KMS-11 (cell line): ENCODE measurements at regions not wholly inside any gene's neighbourhood (a gene's known extent, or its start where the extent isn't known, plus 50 kb on each side); places are given as distances from the start of the nearest gene placed in this dataset.

Experiments
- H2AFZ ChIP-seq: fragments of 200-600 bp; sonication (generic); 2 replicates; pipeline ENCODE4 v1.6.1; 2016; ENCODE audit warnings: antibody characterized with exemption, mixed run types, low read depth
- H3K27ac ChIP-seq: fragments of 200-600 bp; sonication (generic); 2 replicates; pipeline ENCODE4 v1.6.1; 2016; ENCODE audit warnings: mild to moderate bottlenecking, mixed run types
- H3K27me3 ChIP-seq: fragments of 200-600 bp; sonication (generic); 2 replicates; pipeline ENCODE4 v1.6.1; 2017; ENCODE audit warnings: mild to moderate bottlenecking, low read depth, mixed run types, moderate library complexity; ENCODE audit not compliant: insufficient read depth
- H3K36me3 ChIP-seq: fragments of 200-600 bp; sonication (generic); 2 replicates; pipeline ENCODE4 v1.6.1; 2017; ENCODE audit warnings: mild to moderate bottlenecking, mixed run types; ENCODE audit not compliant: insufficient read depth
- H3K4me1 ChIP-seq: fragments of 200-600 bp; sonication (generic); 2 replicates; pipeline ENCODE4 v1.6.1; 2016; ENCODE audit warnings: mild to moderate bottlenecking, low read depth, mixed run types; ENCODE audit not compliant: poor library complexity, severe bottlenecking
- H3K4me2 ChIP-seq: fragments of 200-600 bp; sonication (generic); 2 replicates; pipeline ENCODE4 v1.7.0; 2016; ENCODE audit warnings: mild to moderate bottlenecking, mixed run types
- H3K4me3 ChIP-seq: fragments of 200-600 bp; sonication (generic); IDR thresholded peaks from 2 replicates; pipeline ENCODE4 v1.6.1; 2017; ENCODE audit warnings: low read depth, low read length, mixed read lengths; ENCODE audit not compliant: insufficient read depth
- H3K79me2 ChIP-seq: fragments of 200-600 bp; sonication (generic); 2 replicates; pipeline ENCODE4 v1.6.1; 2016; ENCODE audit warnings: low read depth, mixed run types; ENCODE audit not compliant: insufficient read depth
- H3K9ac ChIP-seq: fragments of 200-600 bp; sonication (generic); 2 replicates; pipeline ENCODE4 v1.6.1; 2016; ENCODE audit warnings: mild to moderate bottlenecking, mixed run types
- H4K20me1 ChIP-seq: fragments of 200-600 bp; sonication (generic); 2 replicates; pipeline ENCODE4 v1.6.1; 2016; ENCODE audit warnings: mild to moderate bottlenecking, mixed run types; ENCODE audit not compliant: insufficient read depth
- CTCF ChIP-seq: fragments of 200-600 bp; sonication (generic); conservative IDR thresholded peaks from 2 replicates; pipeline ENCODE4 v1.6.1; 2017; ENCODE audit warnings: low read depth, mild to moderate bottlenecking, antibody characterized with exemption, low read length, moderate library complexity, mixed read lengths

- H3K4me1 ChIP-seq = no peaks in the 10 kb centered on the region
- TF ChIP-seq CTCF = no peak
- no peaks in the 10 kb centered on the region for H3K79me2 ChIP-seq
- H3K4me3 ChIP-seq = no peak overlapping the region
- no peak overlapping the region for H2AFZ ChIP-seq
- no peak overlapping the region for H3K9ac ChIP-seq
- H3K27me3 ChIP-seq = no peaks in the 10 kb centered on the region
- H3K27ac ChIP-seq = no peak overlapping the region
- H3K4me2 ChIP-seq = no peak overlapping the region
- H3K36me3 ChIP-seq = no peaks in the 10 kb centered on the region
- H4K20me1 ChIP-seq = no peaks in the 10 kb centered on the region
Observed at GRCh38 chr12:42960087-42960527, 370.6 kb upstream of the PRICKLE1 start.

- no peak overlapping the region for H3K4me2 ChIP-seq
- H3K4me3 ChIP-seq = no peak overlapping the region
- no peaks in the 10 kb centered on the region for H3K36me3 ChIP-seq
- H3K79me2 ChIP-seq = no peaks in the 10 kb centered on the region
- no peak for TF ChIP-seq CTCF
- H3K27ac ChIP-seq = no peak overlapping the region
- no peaks in the 10 kb centered on the region for H3K4me1 ChIP-seq
- H2AFZ ChIP-seq = no peak overlapping the region
- H3K27me3 ChIP-seq = no peaks in the 10 kb centered on the region
- no peak overlapping the region for H3K9ac ChIP-seq
- H4K20me1 ChIP-seq = no peaks in the 10 kb centered on the region
Observed at GRCh38 chr12:42958291-42958674, 368.7 kb upstream of the PRICKLE1 start.

GRCh38 chr12:42957561-42958290 lies 368.2 kb upstream of the PRICKLE1 start:
- Histone ChIP-seq H3K4me3 (no peak overlapping the region), H3K4me1 (no peaks in the 10 kb centered on the region), H3K36me3 (no peaks in the 10 kb centered on the region), H3K79me2 (no peaks in the 10 kb centered on the region), H2AFZ (no peak overlapping the region), H3K4me2 (no peak overlapping the region), H3K27ac (no peak overlapping the region), H3K27me3 (no peaks in the 10 kb centered on the region), H3K9ac (no peak overlapping the region), H4K20me1 (no peaks in the 10 kb centered on the region)
- TF ChIP-seq CTCF = no peak

GRCh38 chr12:42957136-42957535 lies 367.6 kb upstream of the PRICKLE1 start:
- H4K20me1 ChIP-seq = no peaks in the 10 kb centered on the region
- H3K27me3 ChIP-seq = no peaks in the 10 kb centered on the region
- H3K79me2 ChIP-seq = no peaks in the 10 kb centered on the region
- no peaks in the 10 kb centered on the region for H3K36me3 ChIP-seq
- H3K4me1 ChIP-seq = no peaks in the 10 kb centered on the region
- TF ChIP-seq CTCF = no peak
- H3K27ac ChIP-seq = no peak overlapping the region
- H2AFZ ChIP-seq = no peak overlapping the region
- no peak overlapping the region for H3K4me2 ChIP-seq
- H3K4me3 ChIP-seq = no peak overlapping the region
- no peak overlapping the region for H3K9ac ChIP-seq
